IMR-90 (cell line): ENCODE measurements at regions not wholly inside any gene's neighbourhood (a gene's known extent, or its start where the extent isn't known, plus 50 kb on each side); places are given as distances from the start of the nearest gene placed in this dataset.

Experiments
- ATAC-seq: fragments of 200-7000 bp; cut with Tn5 transposase; 2 replicates; pipeline ENCODE4 v1.9.1; 2020; ENCODE audit warnings: low read depth, mild to moderate bottlenecking, moderate library complexity
- BruUV-seq: library from RNA; stranded (reverse); fragments of 400-500 nt; replicated peaks from 2 replicates; lab custom pipeline; 2021; lab: Mats Ljungman, UMichigan
- CTCF ChIA-PET: fragments of 300-600 bp; formaldehyde crosslinking; extraction: SDS; loops from one replicate; lab custom pipeline; 2021; ENCODE audit warnings: antibody characterized with exemption; lab: Yijun Ruan, JAX
- POLR2A ChIA-PET: fragments of 300-600 bp; sonication (Branson Sonifier 250); formaldehyde crosslinking; loops from one replicate; lab custom pipeline; 2022; ENCODE audit warnings: antibody characterized with exemption; ENCODE audit not compliant: unreplicated experiment; lab: Charles Lee
- DNase-seq: peaks from one replicate; pipeline ENCODE4 v3.0.0; 2013
- H2AFZ ChIP-seq: replicated peaks from 2 replicates; pipeline ENCODE3; 2013; ENCODE audit warnings: low read length, mild to moderate bottlenecking; ENCODE audit not compliant: poor library complexity
- H2AK5ac ChIP-seq: 2 replicates; pipeline ENCODE4 v1.6.1; 2013; ENCODE audit warnings: low read depth, low read length, inconsistent platforms
- H2AK9ac ChIP-seq: replicated peaks from 2 replicates; pipeline ENCODE3; 2013; ENCODE audit warnings: mild to moderate bottlenecking, low read depth, low read length, moderate library complexity; ENCODE audit not compliant: poor library complexity
- H2BK120ac ChIP-seq: 2 replicates; pipeline ENCODE4 v1.6.1; 2013; ENCODE audit warnings: low read depth, low read length, inconsistent platforms
- H2BK15ac ChIP-seq: 3 replicates; pipeline ENCODE4 v1.6.1; 2013; ENCODE audit warnings: low read depth, low read length, inconsistent platforms
- H2BK20ac ChIP-seq: 2 replicates; pipeline ENCODE4 v1.6.1; 2013; ENCODE audit warnings: low read depth, mild to moderate bottlenecking, inconsistent platforms, low read length, moderate library complexity
- H2BK5ac ChIP-seq: 2 replicates; pipeline ENCODE4 v1.6.1; 2013; ENCODE audit warnings: mild to moderate bottlenecking, low read depth, low read length, inconsistent platforms; ENCODE audit not compliant: poor library complexity, severe bottlenecking
- H3K14ac ChIP-seq: replicated peaks from 2 replicates; pipeline ENCODE4 v1.6.1; 2013; ENCODE audit warnings: low read depth, low read length, inconsistent platforms
- H3K18ac ChIP-seq: 2 replicates; pipeline ENCODE4 v1.6.1; 2013; ENCODE audit warnings: low read depth, low read length, control low read depth
- H3K23ac ChIP-seq: 2 replicates; pipeline ENCODE4 v1.6.1; 2013; ENCODE audit warnings: low read depth, low read length, inconsistent platforms
- H3K27ac ChIP-seq: 2 replicates; pipeline ENCODE4 v1.5.1; 2013; ENCODE audit warnings: mild to moderate bottlenecking, control low read depth, low read length; ENCODE audit not compliant: insufficient read depth
- H3K27me3 ChIP-seq: 2 replicates; pipeline ENCODE4 v1.6.1; 2013; ENCODE audit warnings: low read length; ENCODE audit not compliant: control insufficient read depth, insufficient read depth
- H3K36me3 ChIP-seq: 2 replicates; pipeline ENCODE4 v1.6.1; 2013; ENCODE audit warnings: low read length, mixed read lengths; ENCODE audit not compliant: control insufficient read depth, insufficient read depth
- H3K4ac ChIP-seq: 2 replicates; pipeline ENCODE4 v1.6.1; 2013; ENCODE audit warnings: low read depth, low read length, inconsistent platforms
- H3K4me1 ChIP-seq: 2 replicates; pipeline ENCODE4 v1.6.1; 2013; ENCODE audit warnings: low read length, mixed read lengths; ENCODE audit not compliant: control insufficient read depth, insufficient read depth
- H3K4me2 ChIP-seq: 2 replicates; pipeline ENCODE4 v1.6.1; 2013; ENCODE audit warnings: low read depth, mild to moderate bottlenecking, control low read depth, low read length, moderate library complexity
- H3K4me3 ChIP-seq: 2 replicates; pipeline ENCODE4 v1.5.1; 2013; ENCODE audit warnings: low read depth, mild to moderate bottlenecking, control low read depth, low read length, moderate library complexity; ENCODE audit not compliant: insufficient read depth
- H3K56ac ChIP-seq: 2 replicates; pipeline ENCODE4 v1.6.1; 2013; ENCODE audit warnings: low read length, inconsistent platforms; ENCODE audit not compliant: insufficient read depth; ENCODE audit errors: extremely low read depth
- H3K79me1 ChIP-seq, 2 experiments: 2 replicates each; pipeline ENCODE4 v1.6.1; 2013; ENCODE audit warnings: low read length in 2 of 2, inconsistent platforms in 1 of 2, low read depth in 1 of 2
- H3K9ac ChIP-seq: 2 replicates; pipeline ENCODE4 v1.6.1; 2013; ENCODE audit warnings: low read depth, low read length, control low read depth
- H3K9me1 ChIP-seq: 2 replicates; pipeline ENCODE4 v1.6.1; 2013; ENCODE audit warnings: low read length, inconsistent platforms; ENCODE audit not compliant: insufficient read depth
- H3K9me3 ChIP-seq: 2 replicates; pipeline ENCODE4 v1.6.1; 2013; ENCODE audit warnings: low read length; ENCODE audit not compliant: control insufficient read depth, insufficient read depth
- H4K20me1 ChIP-seq: 2 replicates; pipeline ENCODE4 v1.6.1; 2013; ENCODE audit warnings: low read length, inconsistent platforms; ENCODE audit not compliant: insufficient read depth
- H4K5ac ChIP-seq: 2 replicates; pipeline ENCODE4 v1.6.1; 2013; ENCODE audit warnings: mild to moderate bottlenecking, low read depth, low read length, control low read depth
- H4K8ac ChIP-seq, 2 experiments: 2 replicates each; pipeline ENCODE4 v1.6.1; 2013; ENCODE audit warnings: low read depth in 2 of 2, low read length in 2 of 2, control low read depth in 1 of 2, inconsistent platforms in 1 of 2
- H4K91ac ChIP-seq: 2 replicates; pipeline ENCODE4 v1.6.1; 2013; ENCODE audit warnings: low read depth, low read length, inconsistent platforms; ENCODE audit not compliant: insufficient read depth
- BHLHE40 ChIP-seq: fragments of 150-350 bp; IDR thresholded peaks from 2 replicates; pipeline ENCODE4 v1.6.1; 2016; ENCODE audit warnings: mild to moderate bottlenecking, low read depth, low read length
- CEBPB ChIP-seq: IDR thresholded peaks from 2 replicates; pipeline ENCODE4 v1.6.1; 2012; ENCODE audit warnings: low read depth, low read length, improper control_type of control experiment
- CTCF ChIP-seq: conservative IDR thresholded peaks from 2 replicates; pipeline ENCODE4 v1.5.1; 2012; ENCODE audit warnings: mild to moderate bottlenecking, low read depth, low read length, improper control_type of control experiment
- ELK1 ChIP-seq: fragments of 150-350 bp; IDR thresholded peaks from 2 replicates; pipeline ENCODE4 v1.6.1; 2016; ENCODE audit warnings: low read depth, mild to moderate bottlenecking, low read length, moderate library complexity, borderline replicate concordance
- FOS ChIP-seq: fragments of 150-350 bp; IDR thresholded peaks from 2 replicates; pipeline ENCODE4 v1.6.1; 2016; ENCODE audit warnings: low read depth, low read length
- MAFK ChIP-seq: IDR thresholded peaks from 2 replicates; pipeline ENCODE4 v1.6.1; 2012; ENCODE audit warnings: low read depth, low read length, improper control_type of control experiment
- MAZ ChIP-seq: IDR thresholded peaks from 2 replicates; pipeline ENCODE4 v1.6.1; 2012; ENCODE audit warnings: low read depth, mild to moderate bottlenecking, low read length, improper control_type of control experiment, moderate library complexity, borderline replicate concordance
- MXI1 ChIP-seq: IDR thresholded peaks from 2 replicates; pipeline ENCODE4 v1.6.1; 2012; ENCODE audit warnings: low read depth, mild to moderate bottlenecking, low read length, moderate library complexity, borderline replicate concordance
- NFE2L2 ChIP-seq: fragments of 150-350 bp; IDR thresholded peaks from 2 replicates; pipeline ENCODE4 v1.6.1; 2016; ENCODE audit warnings: low read depth, mild to moderate bottlenecking, low read length
- POLR2A ChIP-seq: IDR thresholded peaks from 2 replicates; pipeline ENCODE4 v1.6.1; 2012; ENCODE audit warnings: mild to moderate bottlenecking, low read depth, low read length
- RAD21 ChIP-seq: IDR thresholded peaks from 2 replicates; pipeline ENCODE4 v1.6.1; 2012; ENCODE audit warnings: low read length, improper control_type of control experiment
- RCOR1 ChIP-seq: IDR thresholded peaks from 2 replicates; pipeline ENCODE4 v1.6.1; 2012; ENCODE audit warnings: mild to moderate bottlenecking, low read length, improper control_type of control experiment; ENCODE audit not compliant: insufficient replicate concordance
- RFX5 ChIP-seq: IDR thresholded peaks from 2 replicates; pipeline ENCODE4 v1.8.0; 2012; ENCODE audit warnings: low read depth, mild to moderate bottlenecking, low read length, moderate library complexity
- SMC3 ChIP-seq: fragments of 150-350 bp; IDR thresholded peaks from 2 replicates; pipeline ENCODE4 v1.6.1; 2016; ENCODE audit warnings: low read depth, mild to moderate bottlenecking, antibody characterized with exemption, low read length, moderate library complexity
- WGBS, 2 experiments: methylation state at CpG; one replicate each; pipeline versions ENCODE4 v1.1.5 to v1.1.7; 2013; ENCODE audit warnings: missing lambda C conversion rate in 2 of 2; ENCODE audit not compliant: insufficient read length in 1 of 2; ENCODE audit errors: extremely low coverage in 2 of 2; 5-methylcytosine and 5-hydroxymethylcytosine counted together
- dilution Hi-C: fragments of 300-500 bp; cut with HindIII; formaldehyde crosslinking; loops from one replicate; pipeline ENCODE4 v1.14.3; 2018; ENCODE audit warnings: low sequenced_read_pairs; ENCODE audit not compliant: unreplicated experiment
- in situ Hi-C: fragments of 300-500 bp; cut with MboI; formaldehyde crosslinking; loops from 3 replicates; pipeline ENCODE4 v1.14.3; 2019; ENCODE audit warnings: low sequenced_read_pairs, inconsistent platforms, mixed read lengths
- intact Hi-C: fragments of 100-400 bp; cut with micrococcal nuclease; formaldehyde crosslinking; loops from 2 replicates; pipeline ENCODE4 v1.10.0; 2022

GRCh38 chr1:245025525-245025924, 129.3 kb upstream of the KIF26B start:
- no peak overlapping the region for H3K4me3 ChIP-seq
- H4K91ac ChIP-seq: no peak overlapping the region
- no peaks in the 10 kb centered on the region for H3K4me1 ChIP-seq
- no peak overlapping the region for H3K14ac ChIP-seq
- no peak overlapping the region for H2AK9ac ChIP-seq
- no peak overlapping the region for H4K8ac ChIP-seq
- dilution Hi-C loops (no loop called here), in situ Hi-C loops (no loop called here), intact Hi-C loops (no loop called here)
- no TSS peak for BruUV-seq
- no peak for TF ChIP-seq SMC3
- no peak for TF ChIP-seq MAZ
- no peak for TF ChIP-seq MAFK
- no peak for TF ChIP-seq CTCF
- no peak for TF ChIP-seq POLR2A
- TF ChIP-seq CEBPB: no peak
- TF ChIP-seq FOS: no peak
- no peak for TF ChIP-seq BHLHE40
- no peak for TF ChIP-seq RAD21
- no peak for TF ChIP-seq RCOR1
- no peak for TF ChIP-seq MXI1
- TF ChIP-seq ELK1: no peak
- no peak for TF ChIP-seq NFE2L2
- no peak for TF ChIP-seq RFX5
- no peak overlapping the region for H3K27ac ChIP-seq
- H4K5ac ChIP-seq: no peak overlapping the region
- WGBS, 2 experiments: no CpG with 5 or more reads among the region's 6 CpGs
- H3K9ac ChIP-seq: no peak overlapping the region
- no peak overlapping the region for H3K18ac ChIP-seq
- no peaks in the 10 kb centered on the region for H3K36me3 ChIP-seq
- no peaks in the 10 kb centered on the region for H3K9me1 ChIP-seq
- DNase-seq (no peak), ATAC-seq (no peak)
- no peaks in the 10 kb centered on the region for H3K79me1 ChIP-seq
- H4K20me1 ChIP-seq: no peaks in the 10 kb centered on the region
- H3K23ac ChIP-seq: no peak overlapping the region
- H2AFZ ChIP-seq: no peak overlapping the region
- H2BK15ac ChIP-seq: no peak overlapping the region
- no peak overlapping the region for H2BK120ac ChIP-seq
- no peak overlapping the region for H3K56ac ChIP-seq
- no peak overlapping the region for H2AK5ac ChIP-seq
- no peaks in the 10 kb centered on the region for H3K9me3 ChIP-seq
- H3K4ac ChIP-seq: no peak overlapping the region
- H2BK5ac ChIP-seq: no peak overlapping the region
- H3K4me2 ChIP-seq: no peak overlapping the region
- no peak overlapping the region for H2BK20ac ChIP-seq
- H3K27me3 ChIP-seq: no peaks in the 10 kb centered on the region
- ChIA-PET POLR2A (no interaction called here), CTCF (no interaction called here)
